Sigmoid colon (tissue), 4 donors: ENCODE measurements at regions not wholly inside any gene's neighbourhood (a gene's known extent, or its start where the extent isn't known, plus 50 kb on each side); places are given as distances from the start of the nearest gene placed in this dataset.

Source experiments
- POLR2A ChIP-seq, 2 donors: fragments of 450-650 bp; IDR thresholded peaks; one replicate each; pipeline ENCODE4 v1.6.1; 2016; ENCODE audit warnings: antibody characterized with exemption in 2 of 2, mild to moderate bottlenecking in 2 of 2, moderate library complexity in 2 of 2
- POLR2AphosphoS5 ChIP-seq, 4 donors: sonication (generic); formaldehyde crosslinking; IDR thresholded peaks; one replicate each; pipeline ENCODE4 v1.6.1; 2017; ENCODE audit warnings: antibody characterized with exemption in 4 of 4
- TF ChIP-seq, protein P1 (sequence below), 4 experiments: fragments of 450-650 bp in 3 of 4; fragments of 200-600 bp in 1 of 4; IDR thresholded peaks; one replicate each; pipeline ENCODE4 v1.5.1; 2016 to 2019; ENCODE audit warnings: antibody characterized with exemption in 4 of 4, mild to moderate bottlenecking in 3 of 4, moderate library complexity in 2 of 4

DNA sequence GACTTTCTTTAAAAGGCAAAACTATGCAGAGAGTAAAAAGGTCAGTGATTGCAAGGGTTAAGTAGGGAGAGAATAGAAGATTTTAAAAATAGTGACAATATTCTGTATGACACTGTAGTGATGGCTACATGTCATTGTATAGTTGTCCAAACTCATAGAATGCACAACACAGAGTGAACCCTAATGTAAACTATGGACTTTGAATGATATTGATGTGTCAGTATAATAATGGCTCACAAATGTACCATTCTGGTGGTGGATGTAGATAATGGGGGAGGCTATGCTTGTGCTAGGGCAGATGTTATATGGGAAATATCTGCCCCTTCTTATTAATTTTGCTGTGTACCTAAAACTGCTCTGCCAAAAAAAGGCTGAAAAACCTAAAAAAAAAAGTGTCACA is 468.9 kb downstream of the KIF4B start:
- TF ChIP-seq, protein P1, sequence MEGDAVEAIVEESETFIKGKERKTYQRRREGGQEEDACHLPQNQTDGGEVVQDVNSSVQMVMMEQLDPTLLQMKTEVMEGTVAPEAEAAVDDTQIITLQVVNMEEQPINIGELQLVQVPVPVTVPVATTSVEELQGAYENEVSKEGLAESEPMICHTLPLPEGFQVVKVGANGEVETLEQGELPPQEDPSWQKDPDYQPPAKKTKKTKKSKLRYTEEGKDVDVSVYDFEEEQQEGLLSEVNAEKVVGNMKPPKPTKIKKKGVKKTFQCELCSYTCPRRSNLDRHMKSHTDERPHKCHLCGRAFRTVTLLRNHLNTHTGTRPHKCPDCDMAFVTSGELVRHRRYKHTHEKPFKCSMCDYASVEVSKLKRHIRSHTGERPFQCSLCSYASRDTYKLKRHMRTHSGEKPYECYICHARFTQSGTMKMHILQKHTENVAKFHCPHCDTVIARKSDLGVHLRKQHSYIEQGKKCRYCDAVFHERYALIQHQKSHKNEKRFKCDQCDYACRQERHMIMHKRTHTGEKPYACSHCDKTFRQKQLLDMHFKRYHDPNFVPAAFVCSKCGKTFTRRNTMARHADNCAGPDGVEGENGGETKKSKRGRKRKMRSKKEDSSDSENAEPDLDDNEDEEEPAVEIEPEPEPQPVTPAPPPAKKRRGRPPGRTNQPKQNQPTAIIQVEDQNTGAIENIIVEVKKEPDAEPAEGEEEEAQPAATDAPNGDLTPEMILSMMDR (IDR thresholded peaks at IDR 0.05), result no peak
- no peak for TF ChIP-seq POLR2AphosphoS5 (IDR thresholded peaks at IDR 0.05)
- TF ChIP-seq POLR2A (IDR thresholded peaks at IDR 0.05), result no peak
